GM12864 (cell line): ENCODE measurements at regions not wholly inside any gene's neighbourhood (a gene's known extent, or its start where the extent isn't known, plus 50 kb on each side); places are given as distances from the start of the nearest gene placed in this dataset.
A peak's percentile ranks its signal among the peaks of the same experiment; 100 is the strongest.
"Not testable (repeated sequence)": the region's sequence is repeated elsewhere in the genome, so short reads cannot be mapped to it uniquely, and the experiment has no call there.

ENCODE experiments used
- DNase-seq: peaks from one replicate; pipeline ENCODE4 v3.0.0-alpha.2; 2011; ENCODE audit warnings: low read depth
- H3K4me3 ChIP-seq: 2 replicates; pipeline ENCODE4 v1.5.1; 2011; ENCODE audit warnings: mild to moderate bottlenecking, low read depth, low read length, control low read depth
- CTCF ChIP-seq: IDR thresholded peaks from 2 replicates; pipeline ENCODE4 v1.5.1; 2011; ENCODE audit warnings: low read depth, mild to moderate bottlenecking, moderate library complexity, low read length, control low read depth, inconsistent platforms; ENCODE audit errors: missing control alignments

- H3K4me3 ChIP-seq, DNase-seq: not testable (repeated sequence)
Measured at GRCh38 chr6:86872810-86873209, 64.5 kb upstream of the HTR1E start.

GRCh38 chr6:86871681-86872080 lies 65.6 kb upstream of the HTR1E start:
- H3K4me3 ChIP-seq: no peak overlapping the region
- DNase-seq: no peak
- no peak for TF ChIP-seq CTCF

GRCh38 chr6:86869500-86869899 lies 67.8 kb upstream of the HTR1E start:
- DNase-seq: no peak
- no peak overlapping the region for H3K4me3 ChIP-seq
- no peak for TF ChIP-seq CTCF

GRCh38 chr6:86859513-86859912 lies 77.8 kb upstream of the HTR1E start:
- no peak for DNase-seq
- no peak overlapping the region for H3K4me3 ChIP-seq
- no peak for TF ChIP-seq CTCF

GRCh38 chr6:86858970-86859369 lies 78.4 kb upstream of the HTR1E start:
- H3K4me3 ChIP-seq: no peak overlapping the region
- DNase-seq: no peak
- TF ChIP-seq CTCF: no peak

- no peak for TF ChIP-seq CTCF
- no peak for DNase-seq
- no peak overlapping the region for H3K4me3 ChIP-seq
Measured at GRCh38 chr6:86857783-86858182, 79.5 kb upstream of the HTR1E start.

- TF ChIP-seq CTCF: peak; percentile 66
- DNase-seq: no peak
- no peak overlapping the region for H3K4me3 ChIP-seq
Measured at GRCh38 chr6:86856937-86857563, 80.3 kb upstream of the HTR1E start.
